Endothelial cell of umbilical vein (primary cell): ENCODE measurements at regions not wholly inside any gene's neighbourhood (a gene's known extent, or its start where the extent isn't known, plus 50 kb on each side); places are given as distances from the start of the nearest gene placed in this dataset.

Source experiments
- BruUV-seq: library from RNA; stranded (reverse); fragments of 400-500 nt; replicated peaks from 2 replicates; lab custom pipeline; 2021; lab: Mats Ljungman, UMichigan
- CTCF ChIA-PET: fragments of 300-600, 350-600 bp; sonication (Branson Sonifier 250); formaldehyde crosslinking; loops from one replicate; lab custom pipeline; 2021; ENCODE audit warnings: antibody characterized with exemption, inconsistent platforms; lab: Charles Lee
- POLR2A ChIA-PET: fragments of 300-600, 350-600 bp; sonication (Branson Sonifier 250); formaldehyde crosslinking; loops from one replicate; lab custom pipeline; 2021; ENCODE audit warnings: antibody characterized with exemption, inconsistent platforms; lab: Charles Lee
- DNase-seq: peaks from one replicate; pipeline ENCODE4 v3.0.0-alpha.2; 2011; ENCODE audit warnings: low read depth, low spot score
- FAIRE-seq: peaks from 2 replicates; lab custom pipeline; 2011; peaks lifted over from hg19 to GRCh38; lab: Jason Lieb, UNC
- H2AFZ ChIP-seq: 2 replicates; pipeline ENCODE4 v1.6.0; 2012; ENCODE audit warnings: low read depth, low read length, control low read depth, inconsistent platforms
- H3K27ac ChIP-seq: 2 replicates; pipeline ENCODE4 v1.5.1; 2011; ENCODE audit warnings: low read depth, mild to moderate bottlenecking, control low read depth, low read length, moderate library complexity; ENCODE audit not compliant: insufficient read depth
- H3K27me3 ChIP-seq, 2 experiments: 2 replicates each; pipeline versions ENCODE4 v1.6.0 to v1.6.1; 2011; ENCODE audit warnings: low read length in 2 of 2, mixed read lengths in 1 of 2; ENCODE audit not compliant: control insufficient read depth in 2 of 2, insufficient read depth in 2 of 2
- H3K36me3 ChIP-seq, 2 experiments: 2 replicates in 1 of 2; 3 replicates in 1 of 2; pipeline ENCODE4 v1.5.1; 2011; ENCODE audit warnings: low read length in 2 of 2, mild to moderate bottlenecking in 1 of 2, moderate library complexity in 1 of 2; ENCODE audit not compliant: control insufficient read depth in 2 of 2, insufficient read depth in 2 of 2; ENCODE audit errors: extremely low read depth in 1 of 2
- H3K4me1 ChIP-seq: 3 replicates; pipeline ENCODE4 v1.5.1; 2011; ENCODE audit warnings: mild to moderate bottlenecking, low read length; ENCODE audit not compliant: control insufficient read depth, insufficient read depth; ENCODE audit errors: extremely low read depth
- H3K4me2 ChIP-seq: 2 replicates; pipeline ENCODE4 v1.6.1; 2011; ENCODE audit warnings: low read length, control low read depth, mixed read lengths; ENCODE audit not compliant: insufficient read depth
- H3K4me3 ChIP-seq, 3 experiments: fragments of 200-600 bp in 1 of 3; sonication (generic), shearing (Covaris generic) in 1 of 3; replicated peaks in 1 of 3; 2 replicates each; pipeline ENCODE4 v1.5.1; 2011 to 2016; ENCODE audit warnings: control low read depth in 3 of 3, low read length in 3 of 3, mild to moderate bottlenecking in 2 of 3, inconsistent platforms in 1 of 3, low read depth in 1 of 3, moderate library complexity in 1 of 3; ENCODE audit not compliant: insufficient read depth in 1 of 3
- H3K79me2 ChIP-seq: 2 replicates; pipeline ENCODE4 v1.6.0; 2012; ENCODE audit warnings: low read length, inconsistent platforms; ENCODE audit not compliant: control insufficient read depth, insufficient read depth
- H3K9ac ChIP-seq: replicated peaks from 2 replicates; pipeline ENCODE3; 2011; ENCODE audit warnings: low read length, control low read depth; ENCODE audit not compliant: insufficient read depth; ENCODE audit errors: extremely low read depth
- H3K9me1 ChIP-seq: replicated peaks from 3 replicates; pipeline ENCODE4 v1.6.0; 2011; ENCODE audit warnings: mild to moderate bottlenecking, low read length; ENCODE audit not compliant: control insufficient read depth, insufficient read depth; ENCODE audit errors: extremely low read depth
- H3K9me3 ChIP-seq: replicated peaks from 2 replicates; pipeline ENCODE4 v1.5.1; 2012; ENCODE audit warnings: low read length, inconsistent platforms; ENCODE audit not compliant: control insufficient read depth, insufficient read depth
- H4K20me1 ChIP-seq: replicated peaks from 2 replicates; pipeline ENCODE3; 2011; ENCODE audit warnings: mild to moderate bottlenecking, low read length; ENCODE audit not compliant: control insufficient read depth, insufficient read depth; ENCODE audit errors: extremely low read depth
- EZH2 ChIP-seq: IDR thresholded peaks from 2 replicates; pipeline ENCODE4 v1.6.1; 2012; ENCODE audit warnings: borderline replicate concordance, low read depth, mild to moderate bottlenecking, moderate library complexity, low read length, inconsistent platforms; ENCODE audit not compliant: severe bottlenecking
- FOS ChIP-seq: IDR thresholded peaks from 2 replicates; pipeline ENCODE4 v1.6.1; 2011; ENCODE audit warnings: mild to moderate bottlenecking, low read length, moderate library complexity, borderline replicate concordance; ENCODE audit not compliant: insufficient read depth
- GATA2 ChIP-seq: IDR thresholded peaks from 2 replicates; pipeline ENCODE4 v1.7.0; 2011; ENCODE audit warnings: low read depth, mild to moderate bottlenecking, moderate library complexity, mixed read lengths, low read length; ENCODE audit not compliant: insufficient read length, insufficient read depth
- JUN ChIP-seq: IDR thresholded peaks from 2 replicates; pipeline ENCODE4 v1.6.1; 2011; ENCODE audit warnings: borderline replicate concordance, low read depth; ENCODE audit not compliant: insufficient read length, insufficient read depth
- MYC ChIP-seq: IDR thresholded peaks from one replicate; pipeline ENCODE4 v1.6.1; 2011; ENCODE audit warnings: mild to moderate bottlenecking, low read depth, low read length
- POLR2A ChIP-seq: IDR thresholded peaks from 2 replicates; pipeline ENCODE4 v1.6.1; 2012; ENCODE audit warnings: low read depth, mild to moderate bottlenecking, control low read depth, low read length
- POLR2AphosphoS5 ChIP-seq: IDR thresholded peaks from 2 replicates; pipeline ENCODE4 v1.6.1; 2012; ENCODE audit warnings: low read depth, mild to moderate bottlenecking, control low read depth, low read length, moderate library complexity; ENCODE audit not compliant: insufficient read depth
- dilution Hi-C: fragments of 300-500 bp; cut with MboI; formaldehyde crosslinking; loops from one replicate; pipeline ENCODE4 v1.15.0; 2019; ENCODE audit warnings: low sequenced_read_pairs; ENCODE audit not compliant: extremely low pct_ligation_motif_present
- intact Hi-C: fragments of 100-400 bp; cut with micrococcal nuclease; formaldehyde crosslinking; loops from one replicate; pipeline ENCODE4 v1.10.0; 2022
- TF ChIP-seq, protein P1 (sequence below): IDR thresholded peaks from 2 replicates; pipeline ENCODE4 v1.6.1; 2011; ENCODE audit not compliant: insufficient read depth, insufficient read length
- TF ChIP-seq, protein P2 (sequence below), 2 donors: IDR thresholded peaks; 1 replicate in 1 of 2; 2 replicates in 1 of 2; pipeline ENCODE4 v1.5.1; 2011; ENCODE audit warnings: low read length in 2 of 2, mild to moderate bottlenecking in 2 of 2, moderate library complexity in 2 of 2, control low read depth in 1 of 2, inconsistent platforms in 1 of 2, low read depth in 1 of 2; ENCODE audit not compliant: insufficient read depth in 1 of 2; ENCODE audit errors: extremely low read depth in 1 of 2

DNA sequence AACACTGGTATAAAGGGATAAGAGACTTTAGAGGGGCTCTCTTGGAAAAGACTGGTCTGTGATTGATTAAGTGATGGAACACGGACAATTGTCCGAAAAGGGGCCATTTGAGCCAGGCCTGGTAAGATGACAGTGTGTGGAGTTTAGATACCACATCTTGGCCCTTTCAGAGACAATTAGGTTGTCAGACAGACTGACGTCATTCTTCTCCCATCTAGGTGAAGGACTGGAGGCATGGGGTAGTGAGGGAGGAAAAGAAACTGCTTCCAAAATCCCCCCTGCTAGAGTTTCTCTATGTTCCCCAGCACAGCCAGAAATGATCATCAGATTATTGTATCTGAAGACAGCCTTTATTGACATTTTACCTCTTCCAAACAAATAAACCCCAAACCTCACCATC is 84.8 kb upstream of the MYO3A start:
- ChIA-PET CTCF (no interaction called here), POLR2A (no interaction called here)
- no peak overlapping the region for H2AFZ ChIP-seq
- no peak for FAIRE-seq
- no peak overlapping the region for H3K4me3 ChIP-seq
- intact Hi-C loops: no loop called here
- no TSS peak for BruUV-seq
- H3K79me2 ChIP-seq: no peaks in the 10 kb centered on the region
- no peak overlapping the region for H3K9ac ChIP-seq
- no peak overlapping the region for H3K4me2 ChIP-seq
- DNase-seq: no peak
- no peaks in the 10 kb centered on the region for H3K9me3 ChIP-seq
- H3K27me3 ChIP-seq: no peaks in the 10 kb centered on the region
- dilution Hi-C loops: no loop called here
- no peaks in the 10 kb centered on the region for H4K20me1 ChIP-seq
- no peak overlapping the region for H3K27ac ChIP-seq
- no peaks in the 10 kb centered on the region for H3K36me3 ChIP-seq
- H3K9me1 ChIP-seq: no peaks in the 10 kb centered on the region
- TF ChIP-seq EZH2 (no peak), FOS (no peak), GATA2 (no peak), JUN (no peak), MYC (no peak), POLR2AphosphoS5 (no peak), POLR2A (no peak)
- TF ChIP-seq, protein P1, sequence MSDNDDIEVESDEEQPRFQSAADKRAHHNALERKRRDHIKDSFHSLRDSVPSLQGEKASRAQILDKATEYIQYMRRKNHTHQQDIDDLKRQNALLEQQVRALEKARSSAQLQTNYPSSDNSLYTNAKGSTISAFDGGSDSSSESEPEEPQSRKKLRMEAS: no peak
- TF ChIP-seq, protein P2, sequence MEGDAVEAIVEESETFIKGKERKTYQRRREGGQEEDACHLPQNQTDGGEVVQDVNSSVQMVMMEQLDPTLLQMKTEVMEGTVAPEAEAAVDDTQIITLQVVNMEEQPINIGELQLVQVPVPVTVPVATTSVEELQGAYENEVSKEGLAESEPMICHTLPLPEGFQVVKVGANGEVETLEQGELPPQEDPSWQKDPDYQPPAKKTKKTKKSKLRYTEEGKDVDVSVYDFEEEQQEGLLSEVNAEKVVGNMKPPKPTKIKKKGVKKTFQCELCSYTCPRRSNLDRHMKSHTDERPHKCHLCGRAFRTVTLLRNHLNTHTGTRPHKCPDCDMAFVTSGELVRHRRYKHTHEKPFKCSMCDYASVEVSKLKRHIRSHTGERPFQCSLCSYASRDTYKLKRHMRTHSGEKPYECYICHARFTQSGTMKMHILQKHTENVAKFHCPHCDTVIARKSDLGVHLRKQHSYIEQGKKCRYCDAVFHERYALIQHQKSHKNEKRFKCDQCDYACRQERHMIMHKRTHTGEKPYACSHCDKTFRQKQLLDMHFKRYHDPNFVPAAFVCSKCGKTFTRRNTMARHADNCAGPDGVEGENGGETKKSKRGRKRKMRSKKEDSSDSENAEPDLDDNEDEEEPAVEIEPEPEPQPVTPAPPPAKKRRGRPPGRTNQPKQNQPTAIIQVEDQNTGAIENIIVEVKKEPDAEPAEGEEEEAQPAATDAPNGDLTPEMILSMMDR (IDR thresholded peaks at IDR 0.05; ENCODE audit: extremely low read depth in 1 of 2, insufficient read depth in 1 of 2, low read depth in 1 of 2, low read length in 2 of 2): no peak
- no peaks in the 10 kb centered on the region for H3K4me1 ChIP-seq
